H9 (cell line): ENCODE measurements at regions not wholly inside any gene's neighbourhood (a gene's known extent, or its start where the extent isn't known, plus 50 kb on each side); places are given as distances from the start of the nearest gene placed in this dataset.

Experiments used
- DNase-seq: peaks from one replicate; pipeline ENCODE4 v3.0.0-alpha.2; 2017
- H2AFZ ChIP-seq: one replicate; pipeline ENCODE4 v1.6.1; 2013; ENCODE audit warnings: mild to moderate bottlenecking, low read length, control low read depth, moderate library complexity
- H2AK5ac ChIP-seq: 2 replicates; pipeline ENCODE4 v1.6.1; 2013; ENCODE audit warnings: low read length, control low read depth, mixed read lengths; ENCODE audit not compliant: insufficient read length
- H2BK120ac ChIP-seq: one replicate; pipeline ENCODE4 v1.6.1; 2013; ENCODE audit warnings: low read depth, mild to moderate bottlenecking, low read length, control low read depth, inconsistent platforms; ENCODE audit not compliant: poor library complexity, severe bottlenecking
- H2BK12ac ChIP-seq: 2 replicates; pipeline ENCODE4 v1.6.1; 2013; ENCODE audit warnings: low read length, control low read depth, mixed read lengths, low read depth; ENCODE audit not compliant: insufficient read length
- H2BK15ac ChIP-seq: 2 replicates; pipeline ENCODE4 v1.6.1; 2013; ENCODE audit warnings: low read depth, low read length, control low read depth
- H2BK20ac ChIP-seq: one replicate; pipeline ENCODE4 v1.6.1; 2013; ENCODE audit warnings: low read depth, mild to moderate bottlenecking, low read length, control low read depth, inconsistent platforms; ENCODE audit not compliant: poor library complexity, severe bottlenecking
- H2BK5ac ChIP-seq: 2 replicates; pipeline ENCODE4 v1.6.1; 2013; ENCODE audit warnings: low read length, control low read depth, mixed read lengths; ENCODE audit not compliant: insufficient read length
- H3K14ac ChIP-seq: 2 replicates; pipeline ENCODE4 v1.6.1; 2013; ENCODE audit warnings: low read length, control low read depth; ENCODE audit not compliant: insufficient read depth
- H3K18ac ChIP-seq: 2 replicates; pipeline ENCODE4 v1.6.1; 2013; ENCODE audit warnings: low read depth, mild to moderate bottlenecking, mixed read lengths, low read length, control low read depth; ENCODE audit not compliant: insufficient read length
- H3K23ac ChIP-seq: 2 replicates; pipeline ENCODE4 v1.6.1; 2013; ENCODE audit warnings: low read length, control low read depth, mixed read lengths, low read depth; ENCODE audit not compliant: insufficient read length
- H3K23me2 ChIP-seq: 2 replicates; pipeline ENCODE4 v1.6.1; 2013; ENCODE audit warnings: low read depth, mild to moderate bottlenecking, mixed read lengths, low read length, control low read depth; ENCODE audit not compliant: insufficient read length, poor library complexity, severe bottlenecking
- H3K27ac ChIP-seq: 2 replicates; pipeline ENCODE4 v1.5.1; 2013; ENCODE audit warnings: low read length, control low read depth, mixed read lengths, low read depth; ENCODE audit not compliant: insufficient read length
- H3K27me3 ChIP-seq: 2 replicates; pipeline ENCODE4 v1.6.1; 2013; ENCODE audit warnings: low read length, control low read depth, inconsistent platforms; ENCODE audit not compliant: insufficient read depth
- H3K4ac ChIP-seq: 2 replicates; pipeline ENCODE4 v1.6.1; 2013; ENCODE audit warnings: low read depth, mild to moderate bottlenecking, control low read depth, inconsistent platforms, low read length, moderate library complexity
- H3K4me1 ChIP-seq: 2 replicates; pipeline ENCODE4 v1.6.1; 2013; ENCODE audit warnings: low read length, control low read depth, inconsistent platforms; ENCODE audit not compliant: insufficient read depth
- H3K4me2 ChIP-seq: 2 replicates; pipeline ENCODE4 v1.6.1; 2013; ENCODE audit warnings: low read length, control low read depth, mixed read lengths; ENCODE audit not compliant: insufficient read length, insufficient read depth
- H3K56ac ChIP-seq: 2 replicates; pipeline ENCODE4 v1.6.1; 2013; ENCODE audit warnings: low read depth, mild to moderate bottlenecking, mixed read lengths, low read length, control low read depth; ENCODE audit not compliant: insufficient read length
- H3K79me1 ChIP-seq: 2 replicates; pipeline ENCODE4 v1.6.1; 2013; ENCODE audit warnings: low read depth, mild to moderate bottlenecking, moderate library complexity, low read length, control low read depth, inconsistent platforms; ENCODE audit not compliant: insufficient read depth, poor library complexity, severe bottlenecking
- H3K79me2 ChIP-seq: 2 replicates; pipeline ENCODE4 v1.6.1; 2013; ENCODE audit warnings: low read length, control low read depth, inconsistent platforms; ENCODE audit not compliant: insufficient read depth
- H3K9ac ChIP-seq: 2 replicates; pipeline ENCODE4 v1.6.1; 2013; ENCODE audit warnings: low read length, control low read depth, mixed read lengths; ENCODE audit not compliant: insufficient read length; ENCODE audit errors: extremely low read depth
- H3K9me3 ChIP-seq: one replicate; pipeline ENCODE4 v1.6.1; 2013; ENCODE audit warnings: low read depth, low read length, inconsistent platforms; ENCODE audit not compliant: control insufficient read depth
- H3T11ph ChIP-seq: one replicate; pipeline ENCODE4 v1.6.1; 2013; ENCODE audit warnings: mild to moderate bottlenecking, low read length, control low read depth, inconsistent platforms
- H4K20me1 ChIP-seq: one replicate; pipeline ENCODE4 v1.6.1; 2013; ENCODE audit not compliant: control insufficient read depth, insufficient read length, insufficient read depth
- H4K5ac ChIP-seq: 2 replicates; pipeline ENCODE4 v1.6.1; 2013; ENCODE audit warnings: low read depth, mild to moderate bottlenecking, mixed read lengths, low read length, control low read depth; ENCODE audit not compliant: insufficient read length
- H4K8ac ChIP-seq: replicated peaks from 2 replicates; pipeline ENCODE4 v1.6.1; 2013; ENCODE audit warnings: low read length, control low read depth, mixed read lengths, low read depth; ENCODE audit not compliant: insufficient read length
- H4K91ac ChIP-seq: 2 replicates; pipeline ENCODE4 v1.6.1; 2013; ENCODE audit warnings: low read depth, mild to moderate bottlenecking, moderate library complexity, mixed read lengths, low read length, control low read depth; ENCODE audit not compliant: insufficient read length
- H3K27ac Mint-ChIP-seq, 3 experiments: 2 replicates in 2 of 3; 3 replicates in 1 of 3; pipeline ENCODE4 v1.8.0; 2020 to 2021; ENCODE audit warnings: mixed read lengths in 3 of 3, mild to moderate bottlenecking in 1 of 3, moderate library complexity in 1 of 3
- H3K27me3 Mint-ChIP-seq: 2 replicates; pipeline ENCODE4 v1.8.0; 2021; ENCODE audit warnings: low read depth, mild to moderate bottlenecking, moderate library complexity, mixed read lengths
- H3K36me3 Mint-ChIP-seq, 3 experiments: 2 replicates in 2 of 3; 3 replicates in 1 of 3; pipeline ENCODE4 v1.8.0; 2020 to 2021; ENCODE audit warnings: low read depth in 3 of 3, mixed read lengths in 3 of 3; ENCODE audit not compliant: insufficient read depth in 1 of 3
- H3K4me1 Mint-ChIP-seq, 2 experiments: 2 replicates each; pipeline ENCODE4 v1.8.0; 2020; ENCODE audit warnings: mixed read lengths in 2 of 2
- H3K4me3 Mint-ChIP-seq, 2 experiments: 2 replicates in 1 of 2; 3 replicates in 1 of 2; pipeline ENCODE4 v1.8.0; 2020 to 2021; ENCODE audit warnings: mild to moderate bottlenecking in 2 of 2, mixed read lengths in 2 of 2, moderate library complexity in 1 of 2
- H3K9me3 Mint-ChIP-seq, 2 experiments: 2 replicates in 1 of 2; 3 replicates in 1 of 2; pipeline ENCODE4 v1.8.0; 2020; ENCODE audit warnings: mild to moderate bottlenecking in 2 of 2, mixed read lengths in 2 of 2, moderate library complexity in 1 of 2
- CTCF ChIP-seq: fragments of 200-600 bp; sonication (generic); conservative IDR thresholded peaks from 3 replicates; pipeline ENCODE4 v1.8.0; 2021; ENCODE audit warnings: antibody characterized with exemption, mild to moderate bottlenecking
- WGBS: extraction: QIAGEN DNeasy Blood & Tissue Kit; methylation state at CpG from one replicate; pipeline ENCODE4 v1.1.7; 2013; ENCODE audit warnings: missing lambda C conversion rate, low lambda C conversion rate, mixed read lengths; ENCODE audit not compliant: insufficient read length; ENCODE audit errors: extremely low coverage; 5-methylcytosine and 5-hydroxymethylcytosine counted together

GRCh38 chr15:62601777-62602545 lies 436.9 kb upstream of the C2CD4B start:
- Histone ChIP-seq H3K23ac (no peak overlapping the region), H3K9ac (no peak overlapping the region), H4K20me1 (no peaks in the 10 kb centered on the region), H2BK12ac (no peak overlapping the region), H2AFZ (no peak overlapping the region), H4K5ac (no peak overlapping the region), H4K91ac (no peak overlapping the region), H3K56ac (no peak overlapping the region), H3K79me1 (no peaks in the 10 kb centered on the region), H2BK15ac (no peak overlapping the region), H3K14ac (no peak overlapping the region), H3T11ph (no peak overlapping the region), H3K27ac (no peak overlapping the region), H2BK20ac (no peak overlapping the region), H2AK5ac (no peak overlapping the region), H3K4me2 (no peak overlapping the region), H2BK5ac (no peak overlapping the region), H3K23me2 (no peaks in the 10 kb centered on the region), H3K4me1 (no peaks in the 10 kb centered on the region), H2BK120ac (no peak overlapping the region), H4K8ac (no peak overlapping the region), H3K18ac (no peak overlapping the region), H3K27me3 (no peaks in the 10 kb centered on the region), H3K4ac (no peak overlapping the region), H3K9me3 (no peaks in the 10 kb centered on the region), H3K79me2 (no peaks in the 10 kb centered on the region)
- no peak overlapping the region for H3K27ac Mint-ChIP-seq
- WGBS: no CpG with 5 or more reads among the region's 9 CpGs
- no peaks in the 10 kb centered on the region for H3K27me3 Mint-ChIP-seq
- no peak overlapping the region for H3K4me3 Mint-ChIP-seq
- no peak for TF ChIP-seq CTCF
- peaks cover 13 to 16% of the 10 kb centered on the region in 2 experiments for H3K4me1 Mint-ChIP-seq
- no peak for DNase-seq
- no peaks in the 10 kb centered on the region for H3K36me3 Mint-ChIP-seq
- H3K9me3 Mint-ChIP-seq: no peaks in the 10 kb centered on the region
